SK-N-SH treated with all-trans-retinoic acid at 6 μM for 48 hours (cell line): ENCODE measurements at regions not wholly inside any gene's neighbourhood (a gene's known extent, or its start where the extent isn't known, plus 50 kb on each side); places are given as distances from the start of the nearest gene placed in this dataset.

Experiments used
- ATAC-seq: fragments of 200-7000 bp; cut with Tn5 transposase; 3 replicates; pipeline ENCODE4 v1.9.1; 2020; ENCODE audit warnings: mild to moderate bottlenecking, moderate library complexity
- ARNTL ChIP-seq: fragments of 450-650 bp; formaldehyde crosslinking; IDR thresholded peaks from 2 replicates; pipeline ENCODE4 v1.5.0; 2020; ENCODE audit warnings: low read depth, mild to moderate bottlenecking, moderate library complexity, borderline replicate concordance
- BACH2 ChIP-seq: fragments of 250-450 bp; sonication (Bioruptor Pico); IDR thresholded peaks from 2 replicates; pipeline ENCODE4 v1.9.0; 2021; ENCODE audit warnings: mild to moderate bottlenecking, borderline replicate concordance
- CREB5 ChIP-seq: fragments of 250-450 bp; sonication (Bioruptor Pico); IDR thresholded peaks from 2 replicates; pipeline ENCODE4 v1.5.1; 2020; ENCODE audit warnings: low read depth, mild to moderate bottlenecking, moderate library complexity
- CSDC2 ChIP-seq: fragments of 250-450 bp; sonication (Bioruptor Pico); IDR thresholded peaks from 2 replicates; pipeline ENCODE4 v1.5.0; 2020; ENCODE audit warnings: mild to moderate bottlenecking, moderate library complexity
- CSRNP3 ChIP-seq: fragments of 250-450 bp; sonication (Bioruptor Pico); IDR thresholded peaks from 2 replicates; pipeline ENCODE4 v1.5.1; 2021; ENCODE audit warnings: mild to moderate bottlenecking, moderate library complexity
- ESRRG ChIP-seq: fragments of 250-450 bp; sonication (Bioruptor Pico); IDR thresholded peaks from 2 replicates; pipeline ENCODE4 v1.6.1; 2021; ENCODE audit warnings: mild to moderate bottlenecking
- GLIS3 ChIP-seq: fragments of 250-450 bp; sonication (Bioruptor Pico); IDR thresholded peaks from 2 replicates; pipeline ENCODE4 v1.5.0; 2020; ENCODE audit warnings: mild to moderate bottlenecking, moderate library complexity
- ISL1 ChIP-seq: fragments of 250-450 bp; sonication (Bioruptor Pico); IDR thresholded peaks from 2 replicates; pipeline ENCODE4 v2.1.2; 2022; ENCODE audit warnings: mild to moderate bottlenecking, moderate library complexity
- OSR1 ChIP-seq: fragments of 250-450 bp; sonication (Bioruptor Pico); IDR thresholded peaks from 2 replicates; pipeline ENCODE4 v1.8.0; 2022; ENCODE audit warnings: moderate library complexity, mild to moderate bottlenecking, inconsistent platforms
- POU6F1 ChIP-seq: fragments of 250-450 bp; sonication (Bioruptor Pico); IDR thresholded peaks from 2 replicates; pipeline ENCODE4 v1.8.0; 2021; ENCODE audit warnings: low read depth, mild to moderate bottlenecking, moderate library complexity, borderline replicate concordance
- PPARA ChIP-seq: fragments of 250-450 bp; sonication (Bioruptor Pico); IDR thresholded peaks from 2 replicates; pipeline ENCODE4 v1.5.0; 2020; ENCODE audit warnings: mild to moderate bottlenecking, borderline replicate concordance
- RARB ChIP-seq: fragments of 250-450 bp; sonication (Bioruptor Pico); IDR thresholded peaks from 2 replicates; pipeline ENCODE4 v1.8.0; 2021; ENCODE audit warnings: mild to moderate bottlenecking, moderate library complexity
- SNAI2 ChIP-seq: fragments of 250-450 bp; sonication (Bioruptor Pico); IDR thresholded peaks from 2 replicates; pipeline ENCODE4 v1.5.0; 2020; ENCODE audit warnings: mild to moderate bottlenecking, moderate library complexity
- TCF4 ChIP-seq: fragments of 250-450 bp; sonication (Bioruptor Pico); IDR thresholded peaks from 2 replicates; pipeline ENCODE4 v1.8.0; 2021; ENCODE audit warnings: mild to moderate bottlenecking, moderate library complexity, borderline replicate concordance
- TOX ChIP-seq: fragments of 250-450 bp; sonication (Bioruptor Pico); IDR thresholded peaks from 2 replicates; pipeline ENCODE4 v1.8.0; 2021; ENCODE audit warnings: mild to moderate bottlenecking, moderate library complexity, borderline replicate concordance
- TSHZ2 ChIP-seq: fragments of 250-450 bp; sonication (Bioruptor Pico); IDR thresholded peaks from 2 replicates; pipeline ENCODE4 v1.5.0; 2020; ENCODE audit warnings: mild to moderate bottlenecking, moderate library complexity
- ZC3H10 ChIP-seq: fragments of 250-450 bp; sonication (Bioruptor Pico); IDR thresholded peaks from 2 replicates; pipeline ENCODE4 v1.5.1; 2021; ENCODE audit warnings: mild to moderate bottlenecking, moderate library complexity
- ZFP3 ChIP-seq: fragments of 250-450 bp; sonication (Bioruptor Pico); IDR thresholded peaks from 2 replicates; pipeline ENCODE4 v1.5.0; 2020; ENCODE audit warnings: mild to moderate bottlenecking, moderate library complexity
- ZFP30 ChIP-seq: fragments of 450-650 bp; formaldehyde crosslinking; IDR thresholded peaks from 2 replicates; pipeline ENCODE4 v1.5.0; 2022; ENCODE audit warnings: mild to moderate bottlenecking, moderate library complexity
- ZNF565 ChIP-seq: fragments of 450-650 bp; formaldehyde crosslinking; conservative IDR thresholded peaks from 2 replicates; pipeline ENCODE4 v1.5.0; 2020; ENCODE audit warnings: low read depth, mild to moderate bottlenecking, moderate library complexity
- ZNF70 ChIP-seq: fragments of 450-650 bp; formaldehyde crosslinking; IDR thresholded peaks from 2 replicates; pipeline ENCODE4 v1.5.0; 2020; ENCODE audit warnings: mild to moderate bottlenecking, moderate library complexity
- ZNF8 ChIP-seq: fragments of 450-650 bp; formaldehyde crosslinking; IDR thresholded peaks from 2 replicates; pipeline ENCODE4 v1.5.0; 2020; ENCODE audit warnings: mild to moderate bottlenecking, moderate library complexity

- no peak for TF ChIP-seq PPARA (CRISPR knock-in tag)
- TF ChIP-seq ESRRG (CRISPR knock-in tag) = no peak
- no peak for TF ChIP-seq TCF4 (CRISPR knock-in tag)
- no peak for ATAC-seq
These were observed 113.7 kb downstream of the TMTC3 start for GRCh38 chr12:88255847-88256246.

- TF ChIP-seq TOX (CRISPR knock-in tag) (no peak), SNAI2 (CRISPR knock-in tag) (no peak), PPARA (CRISPR knock-in tag) (no peak), POU6F1 (no peak), ZNF8 (CRISPR knock-in tag) (no peak), ESRRG (CRISPR knock-in tag) (no peak), OSR1 (CRISPR knock-in tag) (no peak), ZC3H10 (CRISPR knock-in tag) (no peak), ISL1 (no peak), CSDC2 (no peak)
- peak; percentile 67; the same call in 2 of the 3 replicates for ATAC-seq
These were observed 116.3 kb downstream of the TMTC3 start for GRCh38 chr12:88258396-88258795.

GRCh38 chr12:88266806-88267360, 124.8 kb downstream of the TMTC3 start:
- TF ChIP-seq ZFP30 = no peak
- TF ChIP-seq CSDC2 = no peak
- no peak for TF ChIP-seq CSRNP3 (CRISPR knock-in tag)
- TF ChIP-seq PPARA (CRISPR knock-in tag) = no peak
- TF ChIP-seq TSHZ2 (CRISPR knock-in tag) = no peak
- no peak for TF ChIP-seq ESRRG (CRISPR knock-in tag)
- TF ChIP-seq, all 23 proteins: peak for 0
- peak; percentile 36; the same call in 2 of the 3 replicates for ATAC-seq

DNA sequence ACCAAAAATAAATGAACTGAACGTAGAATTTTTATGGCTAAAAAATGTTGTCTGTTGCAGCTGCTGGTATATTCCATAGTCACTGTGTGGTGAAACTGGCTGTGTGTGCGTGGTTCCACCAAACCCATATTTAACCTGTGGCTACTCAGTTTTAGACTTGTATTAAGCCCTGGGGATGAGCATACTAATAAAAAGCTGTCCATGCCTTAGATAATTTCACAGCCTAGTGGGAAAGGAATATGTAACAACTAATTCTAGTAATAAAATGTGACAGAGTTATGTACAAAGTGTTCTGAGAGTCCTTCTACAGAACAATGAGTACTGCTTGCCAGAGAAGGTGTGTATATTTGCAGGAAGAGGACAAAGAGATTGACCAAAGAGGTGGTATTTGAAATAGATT, 125.5 kb downstream of the TMTC3 start:
- TF ChIP-seq BACH2 = no peak
- TF ChIP-seq TSHZ2 (CRISPR knock-in tag) = no peak
- no peak for TF ChIP-seq RARB (CRISPR knock-in tag)
- no peak for TF ChIP-seq ARNTL (CRISPR knock-in tag)
- TF ChIP-seq ESRRG (CRISPR knock-in tag) = no peak
- no peak for TF ChIP-seq ZNF565 (CRISPR knock-in tag)
- TF ChIP-seq ZNF70 (CRISPR knock-in tag) = no peak
- no peak for TF ChIP-seq OSR1 (CRISPR knock-in tag)
- no peak for TF ChIP-seq ZFP3 (CRISPR knock-in tag)
- TF ChIP-seq SNAI2 (CRISPR knock-in tag) = no peak
- no peak for TF ChIP-seq ISL1
- no peak for TF ChIP-seq CREB5 (CRISPR knock-in tag)
- no peak for TF ChIP-seq ZNF8 (CRISPR knock-in tag)
- no peak for TF ChIP-seq ZC3H10 (CRISPR knock-in tag)
- TF ChIP-seq GLIS3 = no peak
- ATAC-seq = peak; percentile 67
